CD4-positive, alpha-beta T cell (primary cell): ENCODE measurements at regions not wholly inside any gene's neighbourhood (a gene's known extent, or its start where the extent isn't known, plus 50 kb on each side); places are given as distances from the start of the nearest gene placed in this dataset.

Source experiments
- ATAC-seq: fragments of 200-7000 bp; cut with Tn5 transposase; one replicate; pipeline ENCODE4 v1.10.0; 2022; ENCODE audit warnings: mild to moderate bottlenecking; ENCODE audit not compliant: poor library complexity
- CTCF ChIA-PET: fragments of 350-600 bp; sonication (Branson Sonifier 250); formaldehyde crosslinking; loops from one replicate; lab custom pipeline; 2021; ENCODE audit warnings: antibody characterized with exemption, inconsistent platforms; lab: Charles Lee
- POLR2A ChIA-PET: fragments of 350-600 bp; sonication (Branson Sonifier 250); formaldehyde crosslinking; loops from one replicate; lab custom pipeline; 2021; ENCODE audit warnings: antibody characterized with exemption, inconsistent platforms; lab: Charles Lee
- DNase-seq, 14 experiments: peaks; one replicate each; pipeline ENCODE4 v3.0.0-alpha.2; 2013 to 2020; ENCODE audit warnings: mixed read lengths in 2 of 14
- H3K27ac ChIP-seq, 2 donors: one replicate each; pipeline versions ENCODE4 v1.5.1 to v1.7.0; 2013; ENCODE audit warnings: low read length in 2 of 2, low read depth in 1 of 2, mild to moderate bottlenecking in 1 of 2
- H3K27me3 ChIP-seq, 2 experiments: 1 replicate in 1 of 2; 2 replicates in 1 of 2; pipeline versions ENCODE4 v1.6.1 to v1.7.0; 2013; ENCODE audit warnings: low read length in 2 of 2, control low read depth in 1 of 2, mild to moderate bottlenecking in 1 of 2, moderate library complexity in 1 of 2; ENCODE audit not compliant: insufficient read depth in 2 of 2, control insufficient read depth in 1 of 2
- H3K36me3 ChIP-seq: one replicate; pipeline ENCODE4 v1.6.1; 2013; ENCODE audit warnings: low read length, control low read depth; ENCODE audit not compliant: insufficient read depth
- H3K4me1 ChIP-seq: one replicate; pipeline ENCODE4 v1.6.1; 2013; ENCODE audit warnings: low read length, control low read depth; ENCODE audit not compliant: insufficient read depth
- H3K4me3 ChIP-seq: one replicate; pipeline ENCODE4 v1.5.1; 2013; ENCODE audit warnings: mild to moderate bottlenecking, low read length, moderate library complexity
- H3K9me3 ChIP-seq, 2 experiments: 1 replicate in 1 of 2; 2 replicates in 1 of 2; pipeline versions ENCODE4 v1.6.1 to v1.7.0; 2013; ENCODE audit warnings: low read length in 2 of 2, mild to moderate bottlenecking in 2 of 2, control low read depth in 1 of 2, moderate library complexity in 1 of 2; ENCODE audit not compliant: control insufficient read depth in 1 of 2, insufficient read depth in 1 of 2
- H3K27ac Mint-ChIP-seq: one replicate; pipeline ENCODE4 v1.8.0; 2020; ENCODE audit warnings: mixed read lengths
- H3K27me3 Mint-ChIP-seq: one replicate; pipeline ENCODE4 v1.8.0; 2021; ENCODE audit warnings: mixed read lengths
- H3K36me3 Mint-ChIP-seq: one replicate; pipeline ENCODE4 v1.8.0; 2021; ENCODE audit warnings: low read depth, mixed read lengths
- H3K4me1 Mint-ChIP-seq: one replicate; pipeline ENCODE4 v1.8.0; 2021; ENCODE audit warnings: low read depth, mixed read lengths
- H3K4me3 Mint-ChIP-seq: one replicate; pipeline ENCODE4 v1.8.0; 2020; ENCODE audit warnings: mild to moderate bottlenecking, mixed read lengths
- H3K9me3 Mint-ChIP-seq: one replicate; pipeline ENCODE4 v1.8.0; 2020; ENCODE audit warnings: mixed read lengths
- CTCF ChIP-seq: fragments of 200-600 bp; IDR thresholded peaks from one replicate; pipeline ENCODE4 v1.8.0; 2022; ENCODE audit warnings: antibody characterized with exemption, mild to moderate bottlenecking
- intact Hi-C, 2 experiments: fragments of 100-400 bp; cut with DNase I in 1 of 2; cut with micrococcal nuclease in 1 of 2; formaldehyde crosslinking; loops; one replicate each; pipeline versions ENCODE4 v1.15.1 to v1.9.0; 2023 to 2025; cut with DNase I, micrococcal nuclease

DNA sequence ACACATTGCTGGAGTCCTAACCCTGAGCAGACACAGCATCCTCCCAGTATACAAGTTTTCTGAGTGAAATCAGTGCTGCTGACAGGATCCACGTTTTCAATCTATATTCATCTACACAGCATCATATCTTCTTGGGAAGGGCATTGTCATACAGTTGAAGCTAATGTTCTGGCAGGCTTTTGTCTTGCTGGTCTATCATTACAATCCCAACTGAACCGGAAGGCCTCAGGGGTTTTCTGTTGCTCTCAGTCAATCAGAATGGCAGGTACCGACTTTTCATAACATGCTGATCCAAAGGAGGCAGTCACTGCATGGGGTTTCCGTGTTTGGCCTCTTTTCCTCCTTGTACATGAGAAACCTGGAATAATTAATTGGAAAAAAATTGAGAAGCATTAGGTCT, 2118.8 kb upstream of the WWC1 start:
- no peaks in the 10 kb centered on the region for H3K4me1 Mint-ChIP-seq
- H3K4me3 Mint-ChIP-seq, result no peak overlapping the region
- no peaks in the 10 kb centered on the region for H3K27me3 Mint-ChIP-seq

DNA sequence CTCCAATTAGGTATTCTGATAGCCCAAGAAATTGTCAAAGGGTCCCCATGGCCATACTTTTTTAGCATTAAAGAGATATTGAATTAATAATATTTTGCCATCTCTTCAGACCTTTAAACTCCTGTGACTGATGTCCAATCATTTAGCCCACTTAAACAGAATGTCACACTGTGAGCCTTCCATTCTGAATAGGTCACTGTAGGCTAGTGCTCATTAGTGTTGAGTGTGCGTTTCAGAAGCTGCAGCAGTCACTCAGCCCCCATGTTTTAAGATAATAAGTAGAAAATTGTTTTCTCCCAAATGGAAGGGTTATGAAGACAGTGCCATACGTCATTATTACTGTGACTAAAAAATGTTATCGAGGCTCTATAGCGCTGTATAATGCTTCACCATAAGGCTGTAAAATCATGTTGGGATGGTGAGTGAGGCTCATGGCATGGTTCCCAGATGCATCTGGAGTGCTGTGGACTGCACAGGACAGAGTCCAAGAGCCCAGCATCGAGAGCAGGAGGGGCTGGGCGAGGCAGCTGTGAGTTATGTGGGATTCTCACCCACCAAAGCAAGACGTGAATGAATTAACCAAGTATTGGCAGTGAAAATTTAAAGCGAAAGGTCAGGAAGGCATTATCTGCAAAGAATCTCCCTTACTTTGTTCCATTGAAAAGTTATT, 2112.9 kb upstream of the WWC1 start:
- intact Hi-C loops, result no loop called here
- peaks cover 0 to 3% of the 10 kb centered on the region in 2 experiments for H3K9me3 ChIP-seq
- Mint-ChIP-seq H3K36me3 (no peaks in the 10 kb centered on the region), H3K4me3 (no peak overlapping the region), H3K27me3 (no peaks in the 10 kb centered on the region), H3K9me3 (peaks cover 4% of the 10 kb centered on the region), H3K4me1 (no peaks in the 10 kb centered on the region), H3K27ac (no peak overlapping the region)
- H3K27me3 ChIP-seq, result no peaks in the 10 kb centered on the region
- no peak overlapping the region for H3K4me3 ChIP-seq
- H3K4me1 ChIP-seq, result no peaks in the 10 kb centered on the region
- ChIA-PET CTCF (no interaction called here), POLR2A (no interaction called here)
- TF ChIP-seq CTCF, result no peak
- H3K36me3 ChIP-seq, result no peaks in the 10 kb centered on the region
- H3K27ac ChIP-seq, result no peak overlapping the region
- no peak for DNase-seq
- ATAC-seq, result no peak

More for the DNA sequence above, 2118.8 kb upstream of the WWC1 start:
- no peak overlapping the region for H3K27ac Mint-ChIP-seq
- intact Hi-C loops, result no loop called here
- H3K9me3 Mint-ChIP-seq, result peaks cover 8% of the 10 kb centered on the region
- CTCF ChIA-PET, result no interaction called here
- H3K4me1 ChIP-seq, result no peaks in the 10 kb centered on the region
- ATAC-seq (no peak), DNase-seq (no peak)
- H3K9me3 ChIP-seq, result no peaks in the 10 kb centered on the region
- no peak for TF ChIP-seq CTCF
- H3K36me3 Mint-ChIP-seq, result no peaks in the 10 kb centered on the region
- POLR2A ChIA-PET, result no interaction called here
- H3K27me3 ChIP-seq, result no peaks in the 10 kb centered on the region
- H3K36me3 ChIP-seq, result no peaks in the 10 kb centered on the region
- no peak overlapping the region for H3K4me3 ChIP-seq
- H3K27ac ChIP-seq, result no peak overlapping the region

- no peak for ATAC-seq
- ChIA-PET CTCF (no interaction called here), POLR2A (no interaction called here)
- Mint-ChIP-seq H3K27ac (no peak overlapping the region), H3K4me3 (no peak overlapping the region), H3K36me3 (no peaks in the 10 kb centered on the region), H3K4me1 (no peaks in the 10 kb centered on the region), H3K9me3 (peaks cover 8% of the 10 kb centered on the region), H3K27me3 (no peaks in the 10 kb centered on the region)
- no peak for DNase-seq
- intact Hi-C loops, result no loop called here
- no peaks in the 10 kb centered on the region for H3K27me3 ChIP-seq
- no peak for TF ChIP-seq CTCF
- H3K27ac ChIP-seq, result no peak overlapping the region
- H3K36me3 ChIP-seq, result no peaks in the 10 kb centered on the region
- H3K9me3 ChIP-seq, result no peaks in the 10 kb centered on the region
- H3K4me1 ChIP-seq, result no peaks in the 10 kb centered on the region
- no peak overlapping the region for H3K4me3 ChIP-seq
Measured at GRCh38 chr5:166185185-166185584, 2106.3 kb upstream of the WWC1 start.
